Upper lobe of right lung (tissue), 1 donor: ENCODE measurements at regions not wholly inside any gene's neighbourhood (a gene's known extent, or its start where the extent isn't known, plus 50 kb on each side); places are given as distances from the start of the nearest gene placed in this dataset.
A peak's percentile ranks its signal among the peaks of the same experiment; 100 is the strongest.

Experiments
- ATAC-seq: fragments of 200-7000 bp; cut with Tn5 transposase; one replicate; pipeline ENCODE4 v1.9.1; 2020; ENCODE audit warnings: mild to moderate bottlenecking, moderate library complexity
- DNase-seq: peaks from one replicate; pipeline ENCODE4 v3.0.0-alpha.2; 2020
- H3K27ac ChIP-seq: fragments of 200-600 bp; one replicate; pipeline ENCODE4 v1.8.0; 2022
- H3K27me3 ChIP-seq: fragments of 200-600 bp; one replicate; pipeline ENCODE4 v1.8.0; 2022; ENCODE audit warnings: mild to moderate bottlenecking
- H3K36me3 ChIP-seq: fragments of 200-600 bp; one replicate; pipeline ENCODE4 v1.8.0; 2022
- H3K4me1 ChIP-seq: fragments of 200-600 bp; one replicate; pipeline ENCODE4 v1.8.0; 2022
- H3K4me3 ChIP-seq: fragments of 200-600 bp; one replicate; pipeline ENCODE4 v1.8.0; 2022; ENCODE audit warnings: mild to moderate bottlenecking
- H3K9me3 ChIP-seq: fragments of 200-600 bp; one replicate; pipeline ENCODE4 v1.8.0; 2022
- CTCF ChIP-seq: fragments of 200-600 bp; IDR thresholded peaks from one replicate; pipeline ENCODE4 v1.8.0; 2022; ENCODE audit warnings: antibody characterized with exemption
- intact Hi-C: fragments of 100-400 bp; cut with DNase I; formaldehyde crosslinking; loops from one replicate; pipeline ENCODE4 v1.11.0; 2022
- donor health status: DM: no; HTN: yes; CAD: no; lungs with severe emphysema.

- Histone ChIP-seq H3K4me1 (no peaks in the 10 kb centered on the region), H3K27ac (peak overlapping the region; percentile 88), H3K27me3 (peaks cover 12% of the 10 kb centered on the region), H3K4me3 (no peak overlapping the region), H3K36me3 (no peaks in the 10 kb centered on the region), H3K9me3 (no peaks in the 10 kb centered on the region)
- peak; percentile 17 for TF ChIP-seq CTCF
- DNase-seq (no peak), ATAC-seq (no peak)
- intact Hi-C loops, result no loop called here
Observed at GRCh38 chr10:21171197-21171935, 274.3 kb upstream of the NEBL start.

- no peak overlapping the region for H3K27ac ChIP-seq
- no peaks in the 10 kb centered on the region for H3K4me1 ChIP-seq
- no peak for TF ChIP-seq CTCF
- H3K27me3 ChIP-seq, result peaks cover 12% of the 10 kb centered on the region
- no peak for DNase-seq
- no peaks in the 10 kb centered on the region for H3K9me3 ChIP-seq
- H3K4me3 ChIP-seq, result no peak overlapping the region
- no peak for ATAC-seq
- intact Hi-C loops, result no loop called here
- no peaks in the 10 kb centered on the region for H3K36me3 ChIP-seq
Observed at GRCh38 chr10:21170216-21170615, 273.1 kb upstream of the NEBL start.

- intact Hi-C loops, result no loop called here
- Histone ChIP-seq H3K9me3 (no peaks in the 10 kb centered on the region), H3K36me3 (no peaks in the 10 kb centered on the region), H3K4me3 (no peak overlapping the region), H3K4me1 (no peaks in the 10 kb centered on the region), H3K27me3 (peaks cover 9% of the 10 kb centered on the region), H3K27ac (no peak overlapping the region)
- no peak for DNase-seq
- no peak for TF ChIP-seq CTCF
- no peak for ATAC-seq
Observed at GRCh38 chr10:21169271-21169670, 272.2 kb upstream of the NEBL start.

GRCh38 chr10:21167288-21168010, 270.3 kb upstream of the NEBL start:
- no peaks in the 10 kb centered on the region for H3K36me3 ChIP-seq
- H3K9me3 ChIP-seq, result no peaks in the 10 kb centered on the region
- H3K4me3 ChIP-seq, result peak overlapping the region; percentile 5
- peaks cover 8% of the 10 kb centered on the region for H3K27me3 ChIP-seq
- intact Hi-C loops, result no loop called here
- TF ChIP-seq CTCF, result no peak
- no peak for DNase-seq
- no peak for ATAC-seq
- H3K27ac ChIP-seq, result peak overlapping the region; percentile 65
- H3K4me1 ChIP-seq, result no peaks in the 10 kb centered on the region

- TF ChIP-seq CTCF, result no peak
- no peaks in the 10 kb centered on the region for H3K4me1 ChIP-seq
- H3K9me3 ChIP-seq, result no peaks in the 10 kb centered on the region
- H3K27me3 ChIP-seq, result peaks cover under 1% of the 10 kb centered on the region
- peak overlapping the region; percentile 5 for H3K4me3 ChIP-seq
- H3K36me3 ChIP-seq, result no peaks in the 10 kb centered on the region
- ATAC-seq (peak; percentile 93), DNase-seq (peak; percentile 86)
- peak overlapping the region; percentile 65 for H3K27ac ChIP-seq
- intact Hi-C loops, result no loop called here
Observed at GRCh38 chr10:21166557-21167287, 269.6 kb upstream of the NEBL start.
